Upper lobe of left lung (tissue), 4 donors: ENCODE measurements at regions not wholly inside any gene's neighbourhood (a gene's known extent, or its start where the extent isn't known, plus 50 kb on each side); places are given as distances from the start of the nearest gene placed in this dataset.

Experiments used
- EP300 ChIP-seq, 4 donors: sonication (generic); formaldehyde crosslinking; IDR thresholded peaks; one replicate each; pipeline ENCODE4 v1.5.1; 2017; ENCODE audit warnings: antibody characterized with exemption in 4 of 4, control low read depth in 2 of 4
- POLR2A ChIP-seq, 4 donors: fragments of 450-650 bp; IDR thresholded peaks; one replicate each; pipeline ENCODE4 v1.5.1; 2016 to 2017; ENCODE audit warnings: antibody characterized with exemption in 4 of 4, mild to moderate bottlenecking in 2 of 4
- POLR2AphosphoS5 ChIP-seq, 2 donors: sonication (generic); formaldehyde crosslinking; IDR thresholded peaks; one replicate each; pipeline ENCODE4 v1.5.1; 2017; ENCODE audit warnings: antibody characterized with exemption in 2 of 2
- TF ChIP-seq, protein P1 (sequence below), 6 experiments: fragments of 450-650 bp in 4 of 6; fragments of 200-600 bp in 2 of 6; sonication (generic) in 2 of 6; IDR thresholded peaks; one replicate each; pipeline ENCODE4 v1.5.1; 2016 to 2019; ENCODE audit warnings: antibody characterized with exemption in 6 of 6

DNA sequence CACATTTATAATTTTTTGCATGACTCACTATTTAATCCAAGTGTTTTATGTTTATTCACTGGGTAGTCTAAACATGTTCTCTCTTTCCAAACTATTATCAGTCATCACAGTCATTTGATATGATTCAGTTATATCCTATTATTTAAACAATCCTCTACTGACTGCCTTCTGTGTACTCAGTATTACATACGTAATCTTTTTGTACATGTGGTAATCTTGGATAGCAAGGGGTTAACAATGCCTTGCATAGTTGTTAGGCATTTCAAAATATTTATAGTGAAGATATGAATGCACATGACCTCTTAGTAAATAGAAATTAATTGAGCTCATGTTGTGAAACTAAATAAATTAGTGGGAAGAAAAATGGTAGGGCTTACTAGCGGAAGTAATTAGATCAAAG lies 379.4 kb upstream of the KIAA1217 start:
- no peak for TF ChIP-seq EP300 (IDR thresholded peaks at IDR 0.05)
- TF ChIP-seq, protein P1, sequence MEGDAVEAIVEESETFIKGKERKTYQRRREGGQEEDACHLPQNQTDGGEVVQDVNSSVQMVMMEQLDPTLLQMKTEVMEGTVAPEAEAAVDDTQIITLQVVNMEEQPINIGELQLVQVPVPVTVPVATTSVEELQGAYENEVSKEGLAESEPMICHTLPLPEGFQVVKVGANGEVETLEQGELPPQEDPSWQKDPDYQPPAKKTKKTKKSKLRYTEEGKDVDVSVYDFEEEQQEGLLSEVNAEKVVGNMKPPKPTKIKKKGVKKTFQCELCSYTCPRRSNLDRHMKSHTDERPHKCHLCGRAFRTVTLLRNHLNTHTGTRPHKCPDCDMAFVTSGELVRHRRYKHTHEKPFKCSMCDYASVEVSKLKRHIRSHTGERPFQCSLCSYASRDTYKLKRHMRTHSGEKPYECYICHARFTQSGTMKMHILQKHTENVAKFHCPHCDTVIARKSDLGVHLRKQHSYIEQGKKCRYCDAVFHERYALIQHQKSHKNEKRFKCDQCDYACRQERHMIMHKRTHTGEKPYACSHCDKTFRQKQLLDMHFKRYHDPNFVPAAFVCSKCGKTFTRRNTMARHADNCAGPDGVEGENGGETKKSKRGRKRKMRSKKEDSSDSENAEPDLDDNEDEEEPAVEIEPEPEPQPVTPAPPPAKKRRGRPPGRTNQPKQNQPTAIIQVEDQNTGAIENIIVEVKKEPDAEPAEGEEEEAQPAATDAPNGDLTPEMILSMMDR (IDR thresholded peaks at IDR 0.05): no peak
- no peak for TF ChIP-seq POLR2A (IDR thresholded peaks at IDR 0.05)
- TF ChIP-seq POLR2AphosphoS5 (IDR thresholded peaks at IDR 0.05): no peak
